ENCODE measurements at regions not wholly inside any gene's neighbourhood (a gene's known extent, or its start where the extent isn't known, plus 50 kb on each side); places are given as distances from the start of the nearest gene placed in this dataset.

DNA sequence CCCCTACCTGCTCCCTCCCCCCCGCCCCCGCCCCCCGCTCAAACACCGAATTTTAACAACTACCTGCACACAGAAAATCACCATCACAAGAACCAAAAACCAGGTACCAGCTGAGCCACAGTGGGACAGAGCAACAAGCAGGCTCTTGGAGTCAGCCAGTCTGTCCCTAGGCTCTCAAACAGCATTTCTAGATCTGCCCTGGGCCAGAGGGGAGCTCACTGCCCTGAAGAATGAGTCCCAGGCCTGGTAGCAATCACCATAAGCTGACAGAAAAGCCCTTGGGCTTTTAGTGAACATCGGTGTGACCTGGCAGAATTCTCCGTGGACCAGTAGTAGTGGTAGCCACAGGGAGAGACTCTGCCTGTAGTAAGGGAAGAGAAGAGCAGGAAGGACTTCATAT lies 58.3 kb downstream of the C11orf87 start:
- intact Hi-C loops (cut with DNase I) = no loop called here
- H3K4me1 ChIP-seq = no peaks in the 10 kb centered on the region
- H3K27me3 ChIP-seq = no peaks in the 10 kb centered on the region
- H3K36me3 ChIP-seq = no peaks in the 10 kb centered on the region
- no peak for DNase-seq (ENCODE audit: extremely low spot score in 2 of 2)
- H3K27ac ChIP-seq = no peak overlapping the region
- TF ChIP-seq POLR2A (IDR thresholded peaks at IDR 0.05) = no peak
- no peak for TF ChIP-seq POLR2AphosphoS5 (IDR thresholded peaks at IDR 0.05; ENCODE audit: insufficient read depth in 1 of 2, low read depth in 1 of 2)
- no peak for TF ChIP-seq CTCF (IDR thresholded peaks at IDR 0.05)
- H3K9me3 ChIP-seq = no peaks in the 10 kb centered on the region
- no peak overlapping the region for H3K4me3 ChIP-seq

DNA sequence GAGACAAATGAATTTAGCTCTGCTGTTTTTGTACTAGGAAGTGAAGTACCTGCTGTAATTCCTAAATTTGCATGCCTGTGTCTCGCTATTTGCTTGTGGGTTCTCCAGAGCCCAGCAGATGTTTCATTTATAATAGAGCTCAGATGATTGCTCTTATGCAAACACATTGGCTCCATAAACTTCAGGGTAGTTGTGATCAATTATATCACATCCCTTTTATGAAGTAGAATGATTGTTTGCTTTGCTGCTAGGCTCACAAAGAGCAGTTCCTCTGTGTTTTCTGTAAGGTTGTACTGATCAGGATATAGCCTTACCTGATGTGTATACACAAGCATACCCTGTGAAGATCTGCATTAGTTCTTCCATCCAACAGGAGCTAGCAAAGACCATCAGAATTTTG lies 64.1 kb downstream of the C11orf87 start:
- no peak for DNase-seq (ENCODE audit: extremely low spot score in 2 of 2)
- H3K4me1 ChIP-seq = no peaks in the 10 kb centered on the region
- TF ChIP-seq POLR2A (IDR thresholded peaks at IDR 0.05) = no peak
- no peak for TF ChIP-seq POLR2AphosphoS5 (IDR thresholded peaks at IDR 0.05; ENCODE audit: insufficient read depth in 1 of 2, low read depth in 1 of 2)
- TF ChIP-seq CTCF (IDR thresholded peaks at IDR 0.05) = no peak
- H3K4me3 ChIP-seq = no peak overlapping the region
- no peaks in the 10 kb centered on the region for H3K27me3 ChIP-seq
- no peaks in the 10 kb centered on the region for H3K9me3 ChIP-seq
- H3K36me3 ChIP-seq = no peaks in the 10 kb centered on the region
- no peak overlapping the region for H3K27ac ChIP-seq
- intact Hi-C loops (cut with DNase I) = no loop called here

GRCh38 chr11:109490953-109491635 lies 69.1 kb downstream of the C11orf87 start:
- Histone ChIP-seq H3K27ac (no peak overlapping the region), H3K9me3 (no peaks in the 10 kb centered on the region), H3K36me3 (no peaks in the 10 kb centered on the region), H3K27me3 (no peaks in the 10 kb centered on the region), H3K4me1 (no peaks in the 10 kb centered on the region), H3K4me3 (no peak overlapping the region)
- intact Hi-C loops (cut with DNase I) = no loop called here
- no peak for TF ChIP-seq CTCF (IDR thresholded peaks at IDR 0.05)
- TF ChIP-seq POLR2A (IDR thresholded peaks at IDR 0.05) = no peak
- no peak for TF ChIP-seq POLR2AphosphoS5 (IDR thresholded peaks at IDR 0.05; ENCODE audit: insufficient read depth in 1 of 2, low read depth in 1 of 2)
- DNase-seq (ENCODE audit: extremely low spot score in 2 of 2) = no peak

DNA sequence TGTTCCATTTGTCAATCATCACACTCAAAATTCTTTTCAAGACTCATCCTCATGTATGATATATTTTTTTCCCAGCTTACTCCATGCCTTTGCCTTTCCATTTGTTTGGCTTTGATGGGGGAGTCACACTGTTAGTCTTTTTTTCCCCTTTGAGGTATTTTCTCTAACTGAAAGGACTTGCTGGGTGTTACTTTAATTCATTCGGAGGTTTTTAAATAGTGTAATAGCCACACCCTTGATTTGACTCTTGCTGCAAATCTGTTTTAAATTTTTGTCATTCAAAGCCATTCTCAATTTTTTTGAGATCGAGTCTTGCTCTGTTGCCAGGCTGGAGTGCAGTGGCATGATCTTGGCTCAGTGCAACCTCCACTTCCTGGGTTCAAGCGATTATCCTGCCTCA lies 84.1 kb downstream of the C11orf87 start:
- Histone ChIP-seq H3K4me1 (no peaks in the 10 kb centered on the region), H3K4me3 (no peak overlapping the region), H3K9me3 (no peaks in the 10 kb centered on the region), H3K36me3 (no peaks in the 10 kb centered on the region), H3K27me3 (no peaks in the 10 kb centered on the region), H3K27ac (no peak overlapping the region)
- intact Hi-C loops (cut with DNase I) = no loop called here
- no peak for TF ChIP-seq CTCF (IDR thresholded peaks at IDR 0.05)
- TF ChIP-seq POLR2AphosphoS5 (IDR thresholded peaks at IDR 0.05; ENCODE audit: insufficient read depth in 1 of 2, low read depth in 1 of 2) = no peak
- TF ChIP-seq POLR2A (IDR thresholded peaks at IDR 0.05) = no peak
- no peak for DNase-seq (ENCODE audit: extremely low spot score in 2 of 2)

- Histone ChIP-seq H3K27ac (no peak overlapping the region), H3K27me3 (no peaks in the 10 kb centered on the region), H3K9me3 (no peaks in the 10 kb centered on the region), H3K36me3 (no peaks in the 10 kb centered on the region), H3K4me1 (no peaks in the 10 kb centered on the region), H3K4me3 (no peak overlapping the region)
- DNase-seq (ENCODE audit: extremely low spot score in 2 of 2) = no peak
- intact Hi-C loops (cut with DNase I) = no loop called here
- TF ChIP-seq CTCF (IDR thresholded peaks at IDR 0.05) (no peak), POLR2A (IDR thresholded peaks at IDR 0.05) (no peak), POLR2AphosphoS5 (IDR thresholded peaks at IDR 0.05; ENCODE audit: insufficient read depth in 1 of 2, low read depth in 1 of 2) (no peak)
These were observed 85.3 kb downstream of the C11orf87 start for GRCh38 chr11:109507331-109507730.
